GM18498 (cell line): ENCODE measurements at regions not wholly inside any gene's neighbourhood (a gene's known extent, or its start where the extent isn't known, plus 50 kb on each side); places are given as distances from the start of the nearest gene placed in this dataset.

ENCODE experiments used
- ATAC-seq: cut with Tn5 transposase; IDR thresholded peaks from one replicate; pipeline ENCODE4 v1.9.1; 2021; ENCODE audit warnings: mild to moderate bottlenecking, moderate library complexity; ENCODE audit not compliant: unreplicated experiment

DNA sequence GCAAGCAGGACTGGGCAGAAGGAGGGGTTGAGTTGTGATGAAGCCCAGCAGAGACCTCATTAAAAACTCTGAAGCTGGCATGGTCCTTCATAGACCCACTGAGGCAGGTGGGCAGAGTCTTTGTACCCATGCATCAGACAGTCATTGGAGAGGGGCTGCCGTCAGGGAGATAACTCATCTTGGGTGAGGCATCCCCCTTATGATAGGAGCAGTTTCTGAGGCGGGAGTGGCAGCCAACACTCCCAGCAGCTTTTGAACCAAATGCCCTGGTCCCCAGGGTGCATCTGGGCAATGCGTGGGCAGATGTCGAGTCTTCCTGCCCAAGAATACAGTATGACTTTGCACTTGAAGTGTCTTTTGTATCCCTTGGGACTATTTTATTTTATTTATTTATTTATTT is 68.1 kb downstream of the HTR5A start:
- no peak for ATAC-seq

DNA sequence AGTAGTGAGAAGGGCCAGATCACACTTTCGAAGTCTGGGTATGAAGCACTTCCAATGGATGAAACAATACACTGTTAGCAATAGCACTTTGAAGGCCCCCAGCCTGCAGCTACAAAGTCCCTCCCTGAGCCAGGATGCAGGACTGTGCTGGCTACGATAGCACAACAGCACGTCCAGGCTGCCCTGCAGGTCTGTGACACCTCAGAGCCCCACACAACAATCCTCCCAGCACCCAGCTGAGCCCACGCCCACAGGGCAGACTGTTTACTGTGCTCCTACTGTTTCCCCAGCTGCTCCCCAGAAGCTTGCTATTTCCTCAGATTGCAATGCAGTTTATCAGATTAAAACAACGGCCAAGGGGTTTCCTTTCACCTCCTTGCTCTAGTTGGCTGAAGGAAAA is 71.4 kb downstream of the HTR5A start:
- ATAC-seq = no peak

DNA sequence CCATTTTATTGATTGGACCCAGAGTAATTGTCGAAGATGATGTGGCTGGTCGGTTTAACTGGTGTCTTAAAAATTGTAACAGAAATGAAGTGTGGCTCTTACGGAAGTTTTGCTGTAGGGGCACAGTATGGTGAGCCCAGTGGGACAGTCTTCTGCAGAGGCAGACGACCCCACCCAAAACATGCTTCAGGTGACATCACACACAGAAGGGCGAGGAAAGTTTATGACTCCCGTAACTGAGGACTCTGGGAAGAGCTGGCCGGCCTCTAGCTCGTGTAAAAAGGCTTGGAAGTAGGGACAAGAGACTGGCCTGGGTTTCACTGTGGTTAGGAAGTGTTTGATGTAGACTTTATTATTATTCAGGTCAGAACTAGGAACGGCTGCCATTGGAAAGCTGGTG is 73.3 kb downstream of the HTR5A start:
- no peak for ATAC-seq

DNA sequence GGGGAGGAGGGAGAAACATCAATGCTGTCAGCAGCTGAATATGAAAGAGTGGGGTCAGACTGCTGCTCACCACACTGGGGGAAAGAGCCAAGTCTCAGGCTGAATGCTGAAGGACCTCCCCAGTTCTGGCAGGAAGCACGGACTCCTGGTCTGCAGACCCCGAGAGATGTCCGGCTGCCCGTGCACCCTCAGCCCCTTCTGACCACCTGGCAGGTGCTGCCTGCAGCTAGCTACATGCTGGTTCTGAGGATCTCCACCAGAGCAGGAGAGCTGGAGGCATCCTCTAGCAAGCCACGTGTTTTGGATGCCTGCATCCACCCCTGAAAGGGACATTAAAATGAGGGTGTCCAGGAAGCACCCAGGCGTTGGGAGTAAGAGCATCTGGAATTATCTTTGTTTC is 74.2 kb downstream of the HTR5A start:
- ATAC-seq = no peak

DNA sequence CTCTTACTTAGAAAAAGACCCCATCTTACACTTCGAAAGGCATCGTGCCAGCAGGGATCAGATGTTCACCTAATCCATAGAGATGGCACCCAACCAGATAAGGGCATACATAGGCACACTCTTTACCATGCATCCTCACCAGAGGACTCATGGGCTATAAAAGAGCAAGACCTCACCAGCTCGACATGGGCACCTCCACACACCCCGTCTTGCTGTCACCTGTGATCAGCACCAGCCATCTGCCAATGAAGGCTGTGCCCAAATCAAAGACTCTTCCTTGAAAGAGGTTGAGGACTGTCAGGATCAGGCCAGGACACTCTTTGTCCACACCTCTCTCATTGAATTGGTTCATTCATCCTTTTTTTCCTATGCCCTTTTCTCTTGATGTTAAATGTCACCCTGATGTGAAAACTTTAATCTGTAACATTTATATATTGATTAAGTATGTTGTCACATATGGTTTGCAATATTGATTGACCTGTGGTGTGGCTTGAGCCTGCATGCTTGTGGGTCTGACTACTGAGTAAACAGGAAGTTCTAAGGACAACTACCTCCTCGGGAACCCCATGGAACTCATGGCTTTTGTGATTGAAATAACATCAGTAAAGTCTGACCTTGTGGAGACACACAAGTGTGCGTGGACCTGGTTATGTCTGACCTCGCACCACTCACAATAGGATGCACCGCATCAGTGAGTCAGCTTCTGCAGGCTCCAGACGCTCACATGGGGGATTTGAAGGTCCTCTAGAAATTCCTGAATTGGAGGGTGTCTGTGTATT is 75.5 kb downstream of the HTR5A start:
- ATAC-seq = no peak

DNA sequence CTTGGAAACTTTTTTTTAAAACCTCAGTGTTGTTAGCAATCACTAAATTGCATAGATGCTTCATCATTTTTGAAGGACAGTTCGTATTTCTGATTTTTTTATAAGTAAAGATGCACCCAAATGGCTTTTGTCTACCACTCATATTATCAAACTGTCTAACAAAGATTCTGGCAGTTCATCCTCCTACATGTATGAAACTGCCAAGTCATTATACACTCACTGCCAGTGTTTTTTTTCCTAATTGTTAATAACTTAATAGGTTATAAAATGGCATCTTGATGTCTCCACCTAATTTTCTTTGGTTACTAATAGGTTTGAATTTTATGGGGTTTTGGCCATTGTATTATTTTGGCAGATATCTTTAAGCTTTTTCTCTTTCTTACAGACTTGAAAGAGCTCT is 77.0 kb downstream of the HTR5A start:
- no peak for ATAC-seq

DNA sequence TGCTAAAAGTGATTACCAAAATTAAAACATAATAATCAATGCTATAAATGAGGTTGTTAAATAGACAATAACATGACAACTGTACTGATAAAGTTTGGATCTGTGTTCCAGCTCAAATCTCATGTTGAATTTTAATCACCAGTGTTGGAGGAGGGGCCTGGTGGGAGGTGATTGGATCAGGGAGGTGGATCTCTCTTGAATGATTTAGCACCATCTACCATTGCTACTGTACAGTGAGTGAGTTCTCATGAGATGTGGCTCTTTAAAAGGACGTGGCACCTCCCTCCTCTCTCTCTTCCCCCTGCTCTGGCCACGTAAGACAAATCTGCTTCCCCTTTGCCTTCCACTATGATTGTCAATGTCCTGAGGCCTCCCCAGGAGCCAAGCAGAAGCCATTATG is 77.5 kb downstream of the HTR5A start:
- no peak for ATAC-seq

DNA sequence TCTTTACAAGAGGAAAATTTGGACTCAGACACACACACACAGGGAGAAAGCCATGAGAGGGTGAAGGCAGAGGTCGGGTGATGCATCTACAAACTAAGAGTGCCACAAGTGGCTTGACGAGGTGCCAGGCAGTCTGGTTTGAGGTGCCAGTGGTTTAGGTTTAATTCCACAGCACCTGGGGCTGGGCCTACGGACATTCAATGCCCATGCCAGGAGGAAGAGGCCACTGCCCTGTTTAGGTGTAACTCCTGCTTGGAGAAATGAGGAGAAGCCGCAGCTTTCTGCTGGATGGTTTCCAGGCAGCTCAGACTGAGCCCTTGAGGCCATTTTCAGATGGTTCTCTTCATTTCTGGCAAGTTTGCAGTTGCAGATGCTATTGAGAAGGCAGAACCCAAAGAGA is 83.6 kb downstream of the HTR5A start:
- ATAC-seq = no peak

DNA sequence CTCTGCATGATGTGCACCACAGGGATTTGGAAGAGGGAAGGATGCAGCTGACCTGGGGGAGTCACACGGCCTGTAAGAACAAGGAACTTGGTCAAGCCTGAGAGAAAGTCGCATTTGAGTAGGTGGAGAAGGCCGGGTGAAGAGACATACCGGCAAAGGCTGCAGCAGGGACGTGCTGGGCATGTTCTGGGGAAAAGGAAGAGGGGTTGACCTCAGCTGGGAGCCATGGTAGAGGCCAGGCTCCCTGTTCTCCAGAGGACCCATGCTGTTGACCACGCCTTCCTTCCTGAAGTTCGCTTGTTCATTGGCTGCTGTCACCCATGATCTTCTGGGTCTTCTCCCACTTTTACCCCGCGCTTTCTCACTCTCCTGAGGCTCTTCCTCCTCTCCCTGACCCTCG is 84.5 kb downstream of the HTR5A start:
- ATAC-seq = no peak

DNA sequence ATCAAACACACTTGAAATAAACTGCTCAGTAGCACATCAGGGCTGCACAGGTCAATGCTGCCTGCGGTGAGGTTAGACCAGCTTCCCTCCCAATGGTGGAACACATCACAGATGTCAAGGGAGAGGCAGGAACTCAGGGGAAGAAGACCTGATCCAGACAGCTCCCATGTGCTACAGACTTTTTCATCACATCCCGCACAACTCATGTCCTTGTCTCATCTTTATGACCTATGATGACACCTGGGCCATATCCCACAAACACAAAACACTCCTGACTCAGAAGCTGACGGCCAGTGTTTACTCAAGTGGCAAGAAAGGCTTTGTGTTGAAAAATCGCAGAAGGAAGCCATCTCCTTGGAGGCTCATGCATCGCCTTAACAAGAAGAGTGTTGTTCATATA is 91.6 kb downstream of the HTR5A start:
- ATAC-seq = no peak

DNA sequence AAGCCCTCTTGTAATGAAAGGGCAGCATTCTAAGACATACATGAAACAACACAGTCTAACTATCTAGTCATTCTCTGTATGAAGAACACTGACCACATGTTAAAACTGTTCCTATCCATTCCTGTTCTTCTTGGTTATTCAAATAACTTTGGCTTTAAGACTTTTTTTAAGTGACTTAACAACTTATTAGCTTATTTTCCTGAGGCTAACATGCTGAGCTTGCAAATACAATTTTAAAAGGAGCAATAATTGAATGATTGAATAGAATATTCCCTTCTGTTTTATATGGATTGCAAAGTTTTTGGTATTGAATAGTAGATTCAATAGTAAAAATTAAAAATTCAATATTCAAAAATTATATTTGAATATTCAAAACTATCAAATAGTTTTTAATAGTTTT is 92.3 kb downstream of the HTR5A start:
- ATAC-seq = no peak

DNA sequence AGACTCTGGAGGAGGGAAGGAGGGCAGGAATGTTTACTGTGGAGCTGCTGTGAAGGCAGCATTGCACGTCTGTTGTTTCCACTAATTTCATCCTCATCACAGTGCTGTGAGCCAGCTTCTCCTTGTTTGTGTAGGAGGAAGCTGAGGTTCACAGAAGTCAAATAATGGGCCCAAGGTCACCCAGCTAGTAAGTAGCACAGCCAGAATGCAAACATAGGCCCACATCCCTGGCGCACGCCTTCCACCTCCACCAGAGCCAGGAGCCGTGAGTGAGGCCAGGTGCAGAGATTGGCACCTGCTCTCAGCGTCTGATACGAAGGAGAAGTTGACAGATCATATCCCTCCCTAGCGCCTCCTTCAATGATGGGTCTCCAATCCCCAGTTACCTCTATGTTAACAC is 93.6 kb downstream of the HTR5A start:
- no peak for ATAC-seq

DNA sequence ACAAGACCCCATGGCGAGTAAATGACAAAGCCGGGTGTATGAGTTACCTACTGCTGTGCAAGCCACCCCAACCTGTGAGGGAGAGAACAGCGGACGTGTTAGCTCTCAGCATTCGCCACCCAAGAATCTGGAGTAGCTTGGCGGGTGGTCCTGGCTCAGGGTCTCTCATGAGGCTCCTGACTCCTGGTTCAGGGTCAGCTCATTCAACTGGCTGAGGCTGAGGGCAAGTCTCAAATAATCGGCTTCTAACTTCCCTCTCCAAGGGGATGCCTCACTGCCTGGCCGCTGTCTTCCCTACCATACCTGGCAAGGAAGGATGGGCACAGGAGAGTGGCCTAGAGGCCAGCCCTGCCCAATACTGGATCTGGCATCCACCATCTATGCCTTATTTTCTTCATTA is 94.2 kb downstream of the HTR5A start:
- ATAC-seq = no peak

DNA sequence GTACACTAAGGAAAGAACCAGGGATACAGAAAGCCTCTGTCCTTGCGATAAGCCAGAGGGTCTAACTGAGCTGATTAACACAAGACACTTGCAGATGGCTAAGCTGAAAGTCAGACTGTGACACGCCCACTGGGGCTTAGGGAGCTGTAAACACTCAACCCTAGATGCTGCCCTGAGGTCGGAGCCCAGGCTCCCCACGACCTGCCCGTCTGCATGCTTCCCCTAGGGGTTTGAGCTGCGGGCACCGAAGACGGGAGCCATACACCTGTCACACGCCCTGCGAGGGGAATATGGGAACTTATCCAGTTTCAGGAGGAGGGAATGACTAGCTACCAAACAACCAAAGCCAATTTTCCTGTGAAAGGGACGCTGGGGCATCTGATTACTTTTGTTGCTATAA is 96.0 kb downstream of the HTR5A start:
- ATAC-seq = no peak

DNA sequence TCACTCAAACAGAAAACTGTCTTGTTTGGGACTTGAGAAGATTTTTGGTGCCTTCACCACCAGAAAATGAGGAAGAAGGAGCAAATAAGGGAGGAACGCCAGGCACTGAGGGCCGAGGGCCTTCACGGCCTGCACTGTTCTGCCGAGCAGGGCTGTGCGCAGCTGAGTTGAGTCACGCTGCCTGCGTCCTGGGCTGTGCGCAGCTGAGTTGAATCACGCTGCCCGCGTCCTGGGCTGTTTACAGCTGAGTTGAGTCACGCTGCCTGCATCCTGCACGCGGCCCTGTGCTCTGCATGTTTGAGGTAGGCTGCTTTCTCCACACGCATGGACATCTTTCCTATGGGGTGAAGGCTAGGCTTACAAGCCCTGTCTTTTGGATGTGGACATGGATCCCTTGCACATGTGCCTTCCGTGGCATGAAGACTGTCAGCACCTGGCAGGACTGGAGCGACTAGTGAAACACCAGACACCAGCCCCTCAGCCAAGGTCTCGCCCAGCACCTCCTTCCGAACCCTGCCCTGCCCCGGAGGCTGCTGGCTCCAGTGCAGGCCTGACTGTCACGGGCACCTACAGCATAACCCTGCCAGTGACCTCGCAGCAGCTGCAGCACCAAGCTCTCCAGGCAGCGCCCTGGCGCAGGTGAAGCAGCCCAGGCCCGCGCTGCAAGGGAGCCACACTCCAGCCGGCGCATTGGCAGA is 96.7 kb downstream of the HTR5A start:
- ATAC-seq = no peak

DNA sequence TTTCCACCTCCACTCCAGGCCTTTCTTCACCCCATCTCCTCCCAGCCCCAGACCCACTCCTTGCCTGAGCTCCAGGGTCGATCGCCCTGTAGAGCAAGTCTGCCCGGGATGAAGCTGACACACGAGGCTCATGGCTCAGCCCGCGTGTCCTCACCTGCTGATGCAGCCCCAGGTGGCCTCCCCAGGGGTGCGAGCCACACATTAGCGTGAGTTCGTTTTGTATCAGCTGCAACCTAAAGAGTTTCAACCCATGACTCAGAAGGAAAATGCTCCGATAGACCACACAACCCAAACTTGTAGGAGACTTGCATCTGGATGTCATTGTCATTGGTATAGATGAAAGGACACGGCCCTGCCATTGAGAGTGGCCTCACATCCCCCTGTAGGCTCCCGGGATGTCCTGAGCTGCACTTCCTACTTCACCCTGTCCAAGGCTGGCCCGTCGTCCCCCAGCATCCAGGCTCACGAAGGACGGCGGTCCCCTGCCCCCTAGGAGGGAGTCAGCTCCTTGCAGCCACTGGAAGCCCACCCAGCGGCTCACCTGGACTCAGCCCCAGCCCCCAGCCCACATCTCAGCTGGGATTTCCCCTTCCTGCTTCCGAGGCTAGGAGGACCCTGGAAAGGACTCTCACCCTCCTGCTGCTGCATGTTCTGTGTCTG is 97.7 kb downstream of the HTR5A start:
- no peak for ATAC-seq

DNA sequence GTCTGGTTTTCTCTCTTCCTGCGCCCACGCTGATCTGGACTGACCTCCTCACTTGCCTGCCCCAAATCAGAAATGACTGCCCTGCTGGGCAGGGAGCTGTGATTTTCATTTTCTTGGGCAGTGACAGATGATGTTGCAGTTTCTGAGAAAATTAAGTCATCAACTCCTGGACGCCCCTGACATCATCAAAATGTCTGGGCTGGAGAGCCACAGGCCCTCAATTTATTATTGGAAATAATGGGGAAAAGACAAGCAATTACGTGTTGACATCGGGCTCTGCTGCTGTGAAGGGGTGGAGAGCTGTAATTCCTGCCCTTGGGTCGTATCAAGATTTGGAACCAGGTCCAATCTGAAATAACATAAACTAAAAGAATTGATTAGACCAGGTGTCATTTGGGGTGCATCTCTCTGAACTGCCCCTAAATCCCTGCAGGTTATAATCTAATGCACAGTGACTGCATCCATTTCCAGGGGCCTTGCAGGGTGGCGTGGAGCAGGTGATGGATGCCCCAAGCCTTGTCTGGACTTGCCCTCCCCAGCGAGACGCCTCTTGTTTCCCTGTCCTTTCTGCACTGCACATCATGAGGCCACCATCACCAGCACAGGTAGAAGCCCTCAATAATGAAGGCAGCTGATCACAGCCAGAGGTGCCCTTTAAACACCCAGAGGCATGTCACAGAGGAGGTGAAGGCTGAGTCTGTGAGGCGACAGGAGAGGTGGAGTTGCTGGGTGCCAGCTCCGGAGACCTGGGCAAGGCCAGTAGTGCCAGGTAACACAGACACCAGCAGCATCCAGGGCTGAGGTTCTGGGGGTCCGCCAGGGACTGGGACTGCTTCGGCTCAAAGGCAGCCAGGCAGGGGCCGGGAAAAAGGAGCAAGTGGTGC is 98.7 kb downstream of the HTR5A start:
- ATAC-seq = no peak

DNA sequence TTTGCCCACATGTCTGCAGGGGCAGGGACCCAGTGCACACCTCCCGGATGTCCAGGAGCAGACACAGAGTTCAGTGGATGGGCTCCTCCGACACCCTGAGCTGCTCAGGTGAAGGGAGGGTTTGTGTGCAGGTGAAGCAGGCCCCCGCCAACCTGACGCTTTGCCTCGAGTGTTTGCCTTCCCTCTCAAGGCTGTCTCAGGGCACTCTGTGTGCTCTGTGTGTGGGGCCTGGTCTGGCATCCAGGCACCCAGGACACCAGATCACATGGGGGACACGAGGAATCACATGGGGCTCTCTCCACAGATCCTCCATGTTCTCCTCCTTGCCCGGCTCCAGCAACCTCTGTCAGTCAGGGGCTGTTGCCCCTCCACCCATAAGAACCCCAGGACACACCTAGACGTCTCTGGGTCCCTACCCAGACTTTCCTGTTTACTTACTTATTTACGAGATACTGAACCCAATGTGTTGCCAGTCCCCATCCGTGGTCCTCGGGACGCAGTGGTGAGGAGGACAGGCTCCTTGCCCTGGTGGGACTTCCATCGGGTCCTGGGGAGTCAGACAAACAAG is 99.5 kb downstream of the HTR5A start:
- no peak for ATAC-seq

DNA sequence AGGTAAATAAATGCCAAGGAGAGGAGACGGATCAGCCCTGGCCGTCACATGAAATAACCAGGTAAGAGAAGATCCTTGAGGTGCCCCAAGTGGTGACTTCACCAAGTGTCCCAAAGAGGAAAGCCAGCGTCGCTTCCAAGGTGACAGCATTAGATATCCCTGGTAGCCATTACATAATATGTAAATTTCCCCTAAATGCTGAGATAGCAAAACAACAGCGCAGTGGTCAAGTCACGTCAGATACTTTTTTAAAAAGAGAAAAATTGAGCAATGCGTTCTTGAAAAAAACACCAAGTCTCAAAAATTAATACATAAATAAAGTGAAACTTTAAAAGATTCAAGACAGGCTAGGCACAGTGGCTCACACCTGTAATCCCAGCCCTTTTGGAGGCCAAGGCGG is 100.2 kb downstream of the HTR5A start:
- no peak for ATAC-seq

DNA sequence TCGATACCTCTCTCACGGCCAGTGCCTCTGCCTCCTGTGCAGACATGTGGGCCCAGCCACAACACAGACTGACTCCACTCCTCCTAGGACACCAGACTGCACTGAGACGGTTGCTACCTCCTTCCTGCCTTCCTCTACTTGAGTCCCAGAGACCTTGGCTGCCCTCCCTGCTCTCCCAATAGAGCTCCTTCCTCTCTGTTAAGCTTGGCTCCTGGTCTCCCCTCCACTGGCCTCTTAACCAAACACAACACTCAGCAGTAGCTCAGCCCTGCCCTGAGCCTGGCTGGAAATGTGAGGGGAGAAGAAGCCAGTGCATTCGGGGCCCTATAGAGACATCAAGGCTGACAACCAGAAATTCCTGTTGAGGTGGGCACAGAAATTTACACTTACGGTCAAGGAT is 102.0 kb downstream of the HTR5A start:
- ATAC-seq = no peak

DNA sequence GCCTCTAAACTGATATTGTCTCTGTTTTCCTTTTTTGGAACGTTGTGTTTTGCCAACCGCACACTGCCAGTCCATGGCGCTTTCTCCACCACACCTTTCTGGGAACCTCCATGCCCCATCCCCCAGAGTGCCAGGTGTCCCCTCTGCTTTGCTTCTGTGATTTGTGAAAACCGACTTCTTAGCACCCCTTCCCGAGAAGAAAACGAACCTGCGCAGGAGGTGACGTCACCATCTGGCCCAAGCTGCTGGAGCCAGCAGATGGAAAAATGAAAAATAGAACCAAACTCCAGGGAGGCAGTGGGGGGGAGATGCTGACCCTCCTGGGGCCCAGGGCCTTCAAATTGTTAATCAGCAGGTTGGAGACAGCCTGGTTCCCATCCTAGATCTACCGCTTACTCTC is 103.8 kb downstream of the HTR5A start:
- ATAC-seq = no peak
